ENCODE measurements at regions not wholly inside any gene's neighbourhood (a gene's known extent, or its start where the extent isn't known, plus 50 kb on each side); places are given as distances from the start of the nearest gene placed in this dataset.

- TF ChIP-seq CTCF (IDR thresholded peaks at IDR 0.05; ENCODE audit: unreplicated experiment), result no peak
- peaks cover 3% of the 10 kb centered on the region for H3K36me3 Mint-ChIP-seq (ENCODE audit: low read depth, unreplicated experiment)
- DNase-seq (ENCODE audit: low spot score), result no peak
- no peaks in the 10 kb centered on the region for H3K27me3 Mint-ChIP-seq (ENCODE audit: unreplicated experiment)
- no peak overlapping the region for H3K4me3 Mint-ChIP-seq (ENCODE audit: unreplicated experiment)
- no peaks in the 10 kb centered on the region for H3K9me3 Mint-ChIP-seq (ENCODE audit: unreplicated experiment)
- no peaks in the 10 kb centered on the region for H3K4me1 Mint-ChIP-seq (ENCODE audit: unreplicated experiment)
- no peak overlapping the region for H3K27ac Mint-ChIP-seq (ENCODE audit: unreplicated experiment)
Observed at GRCh38 chr9:24738421-24738961, 192.8 kb upstream of the IZUMO3 start.

GRCh38 chr9:24731754-24732153 lies 186.1 kb upstream of the IZUMO3 start:
- Mint-ChIP-seq H3K4me1 (ENCODE audit: unreplicated experiment) (peaks cover 4% of the 10 kb centered on the region), H3K27me3 (ENCODE audit: unreplicated experiment) (no peaks in the 10 kb centered on the region), H3K4me3 (ENCODE audit: unreplicated experiment) (no peak overlapping the region), H3K9me3 (ENCODE audit: unreplicated experiment) (no peaks in the 10 kb centered on the region), H3K36me3 (ENCODE audit: low read depth, unreplicated experiment) (no peaks in the 10 kb centered on the region), H3K27ac (ENCODE audit: unreplicated experiment) (no peak overlapping the region)
- TF ChIP-seq CTCF (IDR thresholded peaks at IDR 0.05; ENCODE audit: unreplicated experiment), result no peak
- DNase-seq (ENCODE audit: low spot score), result no peak

GRCh38 chr9:24721621-24722020 lies 175.9 kb upstream of the IZUMO3 start:
- no peak overlapping the region for H3K4me3 Mint-ChIP-seq (ENCODE audit: unreplicated experiment)
- no peak for TF ChIP-seq CTCF (IDR thresholded peaks at IDR 0.05; ENCODE audit: unreplicated experiment)
- H3K27me3 Mint-ChIP-seq (ENCODE audit: unreplicated experiment), result peaks cover 3% of the 10 kb centered on the region
- no peaks in the 10 kb centered on the region for H3K9me3 Mint-ChIP-seq (ENCODE audit: unreplicated experiment)
- no peak overlapping the region for H3K27ac Mint-ChIP-seq (ENCODE audit: unreplicated experiment)
- no peak for DNase-seq (ENCODE audit: low spot score)
- H3K36me3 Mint-ChIP-seq (ENCODE audit: low read depth, unreplicated experiment), result no peaks in the 10 kb centered on the region
- no peaks in the 10 kb centered on the region for H3K4me1 Mint-ChIP-seq (ENCODE audit: unreplicated experiment)

GRCh38 chr9:24712206-24712605 lies 166.5 kb upstream of the IZUMO3 start:
- no peaks in the 10 kb centered on the region for H3K4me1 Mint-ChIP-seq (ENCODE audit: unreplicated experiment)
- no peak overlapping the region for H3K27ac Mint-ChIP-seq (ENCODE audit: unreplicated experiment)
- H3K4me3 Mint-ChIP-seq (ENCODE audit: unreplicated experiment), result no peak overlapping the region
- H3K9me3 Mint-ChIP-seq (ENCODE audit: unreplicated experiment), result no peaks in the 10 kb centered on the region
- DNase-seq (ENCODE audit: low spot score), result no peak
- no peaks in the 10 kb centered on the region for H3K36me3 Mint-ChIP-seq (ENCODE audit: low read depth, unreplicated experiment)
- H3K27me3 Mint-ChIP-seq (ENCODE audit: unreplicated experiment), result no peaks in the 10 kb centered on the region
- TF ChIP-seq CTCF (IDR thresholded peaks at IDR 0.05; ENCODE audit: unreplicated experiment), result no peak

GRCh38 chr9:24708814-24709213 lies 163.1 kb upstream of the IZUMO3 start:
- no peaks in the 10 kb centered on the region for H3K4me1 Mint-ChIP-seq (ENCODE audit: unreplicated experiment)
- no peaks in the 10 kb centered on the region for H3K9me3 Mint-ChIP-seq (ENCODE audit: unreplicated experiment)
- no peak for TF ChIP-seq CTCF (IDR thresholded peaks at IDR 0.05; ENCODE audit: unreplicated experiment)
- DNase-seq (ENCODE audit: low spot score), result no peak
- H3K4me3 Mint-ChIP-seq (ENCODE audit: unreplicated experiment), result no peak overlapping the region
- H3K27ac Mint-ChIP-seq (ENCODE audit: unreplicated experiment), result no peak overlapping the region
- H3K27me3 Mint-ChIP-seq (ENCODE audit: unreplicated experiment), result no peaks in the 10 kb centered on the region
- no peaks in the 10 kb centered on the region for H3K36me3 Mint-ChIP-seq (ENCODE audit: low read depth, unreplicated experiment)
